Endothelial cell of umbilical vein (primary cell): ENCODE measurements at regions not wholly inside any gene's neighbourhood (a gene's known extent, or its start where the extent isn't known, plus 50 kb on each side); places are given as distances from the start of the nearest gene placed in this dataset.

ENCODE experiments used
- BruUV-seq: library from RNA; stranded (reverse); fragments of 400-500 nt; replicated peaks from 2 replicates; lab custom pipeline; 2021; lab: Mats Ljungman, UMichigan
- CTCF ChIA-PET: fragments of 300-600, 350-600 bp; sonication (Branson Sonifier 250); formaldehyde crosslinking; loops from one replicate; lab custom pipeline; 2021; ENCODE audit warnings: antibody characterized with exemption, inconsistent platforms; lab: Charles Lee
- POLR2A ChIA-PET: fragments of 300-600, 350-600 bp; sonication (Branson Sonifier 250); formaldehyde crosslinking; loops from one replicate; lab custom pipeline; 2021; ENCODE audit warnings: antibody characterized with exemption, inconsistent platforms; lab: Charles Lee
- DNase-seq: peaks from one replicate; pipeline ENCODE4 v3.0.0-alpha.2; 2011; ENCODE audit warnings: low read depth, low spot score
- FAIRE-seq: peaks from 2 replicates; lab custom pipeline; 2011; peaks lifted over from hg19 to GRCh38; lab: Jason Lieb, UNC
- H2AFZ ChIP-seq: 2 replicates; pipeline ENCODE4 v1.6.0; 2012; ENCODE audit warnings: low read depth, low read length, control low read depth, inconsistent platforms
- H3K27ac ChIP-seq: 2 replicates; pipeline ENCODE4 v1.5.1; 2011; ENCODE audit warnings: low read depth, mild to moderate bottlenecking, control low read depth, low read length, moderate library complexity; ENCODE audit not compliant: insufficient read depth
- H3K27me3 ChIP-seq, 2 experiments: 2 replicates each; pipeline versions ENCODE4 v1.6.0 to v1.6.1; 2011; ENCODE audit warnings: low read length in 2 of 2, mixed read lengths in 1 of 2; ENCODE audit not compliant: control insufficient read depth in 2 of 2, insufficient read depth in 2 of 2
- H3K36me3 ChIP-seq, 2 experiments: 2 replicates in 1 of 2; 3 replicates in 1 of 2; pipeline ENCODE4 v1.5.1; 2011; ENCODE audit warnings: low read length in 2 of 2, mild to moderate bottlenecking in 1 of 2, moderate library complexity in 1 of 2; ENCODE audit not compliant: control insufficient read depth in 2 of 2, insufficient read depth in 2 of 2; ENCODE audit errors: extremely low read depth in 1 of 2
- H3K4me1 ChIP-seq: 3 replicates; pipeline ENCODE4 v1.5.1; 2011; ENCODE audit warnings: mild to moderate bottlenecking, low read length; ENCODE audit not compliant: control insufficient read depth, insufficient read depth; ENCODE audit errors: extremely low read depth
- H3K4me2 ChIP-seq: 2 replicates; pipeline ENCODE4 v1.6.1; 2011; ENCODE audit warnings: low read length, control low read depth, mixed read lengths; ENCODE audit not compliant: insufficient read depth
- H3K4me3 ChIP-seq, 3 experiments: fragments of 200-600 bp in 1 of 3; sonication (generic), shearing (Covaris generic) in 1 of 3; replicated peaks in 1 of 3; 2 replicates each; pipeline ENCODE4 v1.5.1; 2011 to 2016; ENCODE audit warnings: control low read depth in 3 of 3, low read length in 3 of 3, mild to moderate bottlenecking in 2 of 3, inconsistent platforms in 1 of 3, low read depth in 1 of 3, moderate library complexity in 1 of 3; ENCODE audit not compliant: insufficient read depth in 1 of 3
- H3K79me2 ChIP-seq: 2 replicates; pipeline ENCODE4 v1.6.0; 2012; ENCODE audit warnings: low read length, inconsistent platforms; ENCODE audit not compliant: control insufficient read depth, insufficient read depth
- H3K9ac ChIP-seq: replicated peaks from 2 replicates; pipeline ENCODE3; 2011; ENCODE audit warnings: low read length, control low read depth; ENCODE audit not compliant: insufficient read depth; ENCODE audit errors: extremely low read depth
- H3K9me1 ChIP-seq: replicated peaks from 3 replicates; pipeline ENCODE4 v1.6.0; 2011; ENCODE audit warnings: mild to moderate bottlenecking, low read length; ENCODE audit not compliant: control insufficient read depth, insufficient read depth; ENCODE audit errors: extremely low read depth
- H3K9me3 ChIP-seq: replicated peaks from 2 replicates; pipeline ENCODE4 v1.5.1; 2012; ENCODE audit warnings: low read length, inconsistent platforms; ENCODE audit not compliant: control insufficient read depth, insufficient read depth
- H4K20me1 ChIP-seq: replicated peaks from 2 replicates; pipeline ENCODE3; 2011; ENCODE audit warnings: mild to moderate bottlenecking, low read length; ENCODE audit not compliant: control insufficient read depth, insufficient read depth; ENCODE audit errors: extremely low read depth
- CTCF ChIP-seq, 2 donors: IDR thresholded peaks; 1 replicate in 1 of 2; 2 replicates in 1 of 2; pipeline ENCODE4 v1.5.1; 2011; ENCODE audit warnings: low read length in 2 of 2, mild to moderate bottlenecking in 2 of 2, moderate library complexity in 2 of 2, control low read depth in 1 of 2, inconsistent platforms in 1 of 2, low read depth in 1 of 2; ENCODE audit not compliant: insufficient read depth in 1 of 2; ENCODE audit errors: extremely low read depth in 1 of 2
- EZH2 ChIP-seq: IDR thresholded peaks from 2 replicates; pipeline ENCODE4 v1.6.1; 2012; ENCODE audit warnings: borderline replicate concordance, low read depth, mild to moderate bottlenecking, moderate library complexity, low read length, inconsistent platforms; ENCODE audit not compliant: severe bottlenecking
- FOS ChIP-seq: IDR thresholded peaks from 2 replicates; pipeline ENCODE4 v1.6.1; 2011; ENCODE audit warnings: mild to moderate bottlenecking, low read length, moderate library complexity, borderline replicate concordance; ENCODE audit not compliant: insufficient read depth
- GATA2 ChIP-seq: IDR thresholded peaks from 2 replicates; pipeline ENCODE4 v1.7.0; 2011; ENCODE audit warnings: low read depth, mild to moderate bottlenecking, moderate library complexity, mixed read lengths, low read length; ENCODE audit not compliant: insufficient read length, insufficient read depth
- JUN ChIP-seq: IDR thresholded peaks from 2 replicates; pipeline ENCODE4 v1.6.1; 2011; ENCODE audit warnings: borderline replicate concordance, low read depth; ENCODE audit not compliant: insufficient read length, insufficient read depth
- MAX ChIP-seq: IDR thresholded peaks from 2 replicates; pipeline ENCODE4 v1.6.1; 2011; ENCODE audit not compliant: insufficient read depth, insufficient read length
- MYC ChIP-seq: IDR thresholded peaks from one replicate; pipeline ENCODE4 v1.6.1; 2011; ENCODE audit warnings: mild to moderate bottlenecking, low read depth, low read length
- POLR2A ChIP-seq: IDR thresholded peaks from 2 replicates; pipeline ENCODE4 v1.6.1; 2012; ENCODE audit warnings: low read depth, mild to moderate bottlenecking, control low read depth, low read length
- POLR2AphosphoS5 ChIP-seq: IDR thresholded peaks from 2 replicates; pipeline ENCODE4 v1.6.1; 2012; ENCODE audit warnings: low read depth, mild to moderate bottlenecking, control low read depth, low read length, moderate library complexity; ENCODE audit not compliant: insufficient read depth
- dilution Hi-C: fragments of 300-500 bp; cut with MboI; formaldehyde crosslinking; loops from one replicate; pipeline ENCODE4 v1.15.0; 2019; ENCODE audit warnings: low sequenced_read_pairs; ENCODE audit not compliant: extremely low pct_ligation_motif_present
- intact Hi-C: fragments of 100-400 bp; cut with micrococcal nuclease; formaldehyde crosslinking; loops from one replicate; pipeline ENCODE4 v1.10.0; 2022

DNA sequence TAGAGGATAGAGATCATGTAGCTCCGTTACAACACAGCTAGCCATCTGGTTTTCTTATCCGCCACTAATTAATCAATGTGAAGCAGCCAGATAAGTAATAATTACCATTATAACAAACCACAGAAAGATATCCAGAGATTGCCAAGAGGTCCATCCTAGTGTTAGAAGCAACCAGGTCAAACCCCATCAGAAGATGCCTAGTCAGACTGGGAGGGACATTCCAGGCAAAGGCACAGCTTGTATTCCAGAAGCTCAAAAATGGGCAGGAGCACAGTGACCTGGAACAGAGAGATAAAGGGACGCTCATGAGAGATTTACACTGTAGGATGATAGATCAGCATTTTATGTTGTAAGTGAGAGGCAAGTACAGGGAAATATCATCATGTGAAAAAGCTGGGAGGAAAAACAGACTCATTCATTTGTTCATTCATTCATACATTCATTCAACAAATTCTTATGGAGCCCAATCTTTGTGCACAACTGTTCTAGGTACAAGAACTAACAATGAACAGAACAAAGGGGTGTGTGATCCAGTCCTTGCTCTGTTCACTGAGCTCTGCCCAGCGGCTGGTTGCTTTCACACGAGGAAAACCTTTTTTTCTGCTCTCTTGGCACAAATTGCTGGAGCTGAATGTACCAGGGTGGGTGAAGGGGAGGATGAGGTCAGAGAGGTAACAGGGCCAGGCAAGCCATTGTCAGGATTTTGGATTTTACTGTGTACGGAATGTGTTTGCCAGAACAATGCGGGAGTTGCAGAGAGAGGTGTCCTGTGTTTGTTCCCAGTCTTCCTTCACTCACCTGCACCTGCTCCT is 240.8 kb upstream of the FGGY start:
- ChIA-PET CTCF (no interaction called here), POLR2A (no interaction called here)
- H3K36me3 ChIP-seq: no peaks in the 10 kb centered on the region
- TF ChIP-seq CTCF (IDR thresholded peaks at IDR 0.05; ENCODE audit: extremely low read depth in 1 of 2, insufficient read depth in 1 of 2, low read depth in 1 of 2, low read length in 2 of 2) (no peak), FOS (no peak), POLR2A (no peak), GATA2 (no peak), POLR2AphosphoS5 (no peak), JUN (no peak), MAX (no peak), EZH2 (no peak), MYC (no peak)
- no TSS peak for BruUV-seq
- dilution Hi-C loops: no loop called here
- no peaks in the 10 kb centered on the region for H3K9me3 ChIP-seq
- H4K20me1 ChIP-seq: no peaks in the 10 kb centered on the region
- H3K4me2 ChIP-seq: no peak overlapping the region
- no peak overlapping the region for H3K9ac ChIP-seq
- H3K4me1 ChIP-seq: no peaks in the 10 kb centered on the region
- H2AFZ ChIP-seq: no peak overlapping the region
- no peak overlapping the region for H3K4me3 ChIP-seq
- intact Hi-C loops: no loop called here
- no peak for DNase-seq
- no peaks in the 10 kb centered on the region for H3K79me2 ChIP-seq
- FAIRE-seq: no peak
- H3K9me1 ChIP-seq: no peaks in the 10 kb centered on the region
- no peak overlapping the region for H3K27ac ChIP-seq
- H3K27me3 ChIP-seq: no peaks in the 10 kb centered on the region
